Liver (tissue), 8 donors: ENCODE measurements at regions not wholly inside any gene's neighbourhood (a gene's known extent, or its start where the extent isn't known, plus 50 kb on each side); places are given as distances from the start of the nearest gene placed in this dataset.

Experiments
- DNase-seq: peaks from one replicate; pipeline ENCODE4 v3.0.0-alpha.2; 2017; ENCODE audit warnings: low spot score
- H3K27ac ChIP-seq, 2 donors: one replicate each; pipeline ENCODE4 v1.7.0; 2013; ENCODE audit warnings: inconsistent platforms in 2 of 2, low read length in 2 of 2, control low read depth in 1 of 2, low read depth in 1 of 2, mild to moderate bottlenecking in 1 of 2
- H3K27me3 ChIP-seq, 4 donors: one replicate each; pipeline versions ENCODE4 v1.6.1 to v1.7.0; 2013; ENCODE audit warnings: low read length in 3 of 4, inconsistent platforms in 1 of 4, mild to moderate bottlenecking in 1 of 4, moderate library complexity in 1 of 4; ENCODE audit not compliant: control insufficient read depth in 4 of 4, insufficient read depth in 4 of 4
- H3K36me3 ChIP-seq, 4 donors: one replicate each; pipeline versions ENCODE4 v1.6.1 to v1.7.0; 2013; ENCODE audit warnings: low read length in 3 of 4, mild to moderate bottlenecking in 3 of 4, low read depth in 1 of 4, moderate library complexity in 1 of 4; ENCODE audit not compliant: control insufficient read depth in 4 of 4, insufficient read depth in 3 of 4
- H3K4me1 ChIP-seq, 4 donors: one replicate each; pipeline versions ENCODE4 v1.6.1 to v1.7.0; 2013; ENCODE audit warnings: low read length in 3 of 4, mild to moderate bottlenecking in 3 of 4, moderate library complexity in 1 of 4; ENCODE audit not compliant: control insufficient read depth in 4 of 4, insufficient read depth in 4 of 4
- H3K4me3 ChIP-seq, 3 donors: one replicate each; pipeline versions ENCODE4 v1.6.1 to v1.7.0; 2013; ENCODE audit warnings: low read length in 3 of 3, control low read depth in 1 of 3, low read depth in 1 of 3, mild to moderate bottlenecking in 1 of 3
- H3K9ac ChIP-seq, 2 donors: one replicate each; pipeline ENCODE4 v1.7.0; 2013; ENCODE audit warnings: low read length in 2 of 2, mild to moderate bottlenecking in 2 of 2, moderate library complexity in 2 of 2, control low read depth in 1 of 2, low read depth in 1 of 2
- H3K9me3 ChIP-seq, 4 donors: one replicate each; pipeline versions ENCODE4 v1.6.1 to v1.7.0; 2013; ENCODE audit warnings: low read length in 3 of 4; ENCODE audit not compliant: control insufficient read depth in 4 of 4
- EGR1 ChIP-seq, 2 donors: IDR thresholded peaks; 2 replicates each; pipeline ENCODE4 v1.6.1; 2016 to 2018; ENCODE audit warnings: antibody characterized with exemption in 2 of 2, low read depth in 2 of 2
- FOXA1 ChIP-seq: IDR thresholded peaks from 2 replicates; pipeline ENCODE4 v1.6.1; 2016; ENCODE audit warnings: antibody characterized with exemption
- FOXA2 ChIP-seq: IDR thresholded peaks from 2 replicates; pipeline ENCODE4 v1.6.1; 2016; ENCODE audit warnings: antibody characterized with exemption
- GABPA ChIP-seq, 2 donors: IDR thresholded peaks in 1 of 2; conservative IDR thresholded peaks in 1 of 2; 2 replicates each; pipeline ENCODE4 v1.6.1; 2016; ENCODE audit warnings: antibody characterized with exemption in 2 of 2, mild to moderate bottlenecking in 1 of 2, moderate library complexity in 1 of 2
- JUND ChIP-seq, 2 donors: IDR thresholded peaks; 2 replicates each; pipeline ENCODE4 v1.6.1; 2016; ENCODE audit warnings: antibody characterized with exemption in 2 of 2
- MAX ChIP-seq: IDR thresholded peaks from 2 replicates; pipeline ENCODE4 v1.6.1; 2016; ENCODE audit warnings: antibody characterized with exemption
- RAD21 ChIP-seq, 2 donors: IDR thresholded peaks; 2 replicates each; pipeline ENCODE4 v1.6.1; 2016; ENCODE audit warnings: antibody characterized with exemption in 2 of 2, mild to moderate bottlenecking in 2 of 2
- REST ChIP-seq: IDR thresholded peaks from 2 replicates; pipeline ENCODE4 v1.6.1; 2016; ENCODE audit warnings: antibody characterized with exemption, mild to moderate bottlenecking
- RXRA ChIP-seq, 2 donors: IDR thresholded peaks; 2 replicates each; pipeline ENCODE4 v1.6.1; 2017 to 2018; ENCODE audit warnings: antibody characterized with exemption in 2 of 2, mild to moderate bottlenecking in 1 of 2
- TAF1 ChIP-seq: conservative IDR thresholded peaks from 2 replicates; pipeline ENCODE4 v1.6.1; 2016; ENCODE audit warnings: antibody characterized with exemption, mild to moderate bottlenecking
- YY1 ChIP-seq: IDR thresholded peaks from 2 replicates; pipeline ENCODE4 v1.6.1; 2016; ENCODE audit warnings: antibody characterized with exemption, mild to moderate bottlenecking
- ZBTB33 ChIP-seq: IDR thresholded peaks from 2 replicates; pipeline ENCODE4 v1.6.1; 2016; ENCODE audit warnings: antibody characterized with exemption
- WGBS: extraction: QIAGEN DNeasy Blood & Tissue Kit; methylation state at CpG from one replicate; pipeline ENCODE4 v1.1.7; 2013; 5-methylcytosine and 5-hydroxymethylcytosine counted together
- TF ChIP-seq, protein P1 (sequence below): fragments of 150-350 bp; IDR thresholded peaks from 2 replicates; pipeline ENCODE4 v1.5.1; 2017; ENCODE audit warnings: improper control_type of control experiment, low read depth, low read length; ENCODE audit not compliant: missing input control
- donor health status: healthy.
- donor health status: healthy.
- donor health status: healthy.
- donor health status: healthy.
- donor health status: healthy.

- TF ChIP-seq ZBTB33 (no peak), YY1 (no peak), MAX (no peak), FOXA1 (no peak), TAF1 (no peak)
Measured at GRCh38 chr15:95932676-95933075, 397.8 kb upstream of the NR2F2 start (continued).

DNA sequence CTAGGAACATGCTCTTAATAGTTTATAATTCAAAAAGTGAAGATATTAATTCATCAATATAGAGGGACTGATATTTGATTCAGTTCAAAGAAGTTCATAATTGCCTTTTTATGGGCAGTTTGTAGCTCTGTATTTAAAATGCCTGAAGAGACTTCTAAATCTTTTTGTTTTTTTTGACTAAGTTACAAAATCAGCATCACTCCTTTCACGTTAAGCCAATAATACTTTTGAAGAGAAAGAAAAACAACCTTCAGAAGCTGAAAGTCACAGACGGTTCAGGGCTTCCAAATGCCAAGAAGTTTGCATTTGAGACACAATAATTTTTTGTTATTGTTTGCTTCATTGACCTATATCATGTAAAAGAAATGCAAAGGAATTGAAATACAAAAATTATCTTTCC, 394.6 kb upstream of the NR2F2 start:
- H3K9me3 ChIP-seq = no peaks in the 10 kb centered on the region
- H3K4me1 ChIP-seq = peaks cover 0 to 1% (median 0%) of the 10 kb centered on the region in 4 donors
- no peak overlapping the region for H3K9ac ChIP-seq
- WGBS = 88% methylated on average over 2 of the region's 2 CpGs
- TF ChIP-seq, protein P1, sequence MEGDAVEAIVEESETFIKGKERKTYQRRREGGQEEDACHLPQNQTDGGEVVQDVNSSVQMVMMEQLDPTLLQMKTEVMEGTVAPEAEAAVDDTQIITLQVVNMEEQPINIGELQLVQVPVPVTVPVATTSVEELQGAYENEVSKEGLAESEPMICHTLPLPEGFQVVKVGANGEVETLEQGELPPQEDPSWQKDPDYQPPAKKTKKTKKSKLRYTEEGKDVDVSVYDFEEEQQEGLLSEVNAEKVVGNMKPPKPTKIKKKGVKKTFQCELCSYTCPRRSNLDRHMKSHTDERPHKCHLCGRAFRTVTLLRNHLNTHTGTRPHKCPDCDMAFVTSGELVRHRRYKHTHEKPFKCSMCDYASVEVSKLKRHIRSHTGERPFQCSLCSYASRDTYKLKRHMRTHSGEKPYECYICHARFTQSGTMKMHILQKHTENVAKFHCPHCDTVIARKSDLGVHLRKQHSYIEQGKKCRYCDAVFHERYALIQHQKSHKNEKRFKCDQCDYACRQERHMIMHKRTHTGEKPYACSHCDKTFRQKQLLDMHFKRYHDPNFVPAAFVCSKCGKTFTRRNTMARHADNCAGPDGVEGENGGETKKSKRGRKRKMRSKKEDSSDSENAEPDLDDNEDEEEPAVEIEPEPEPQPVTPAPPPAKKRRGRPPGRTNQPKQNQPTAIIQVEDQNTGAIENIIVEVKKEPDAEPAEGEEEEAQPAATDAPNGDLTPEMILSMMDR = no peak
- TF ChIP-seq REST = no peak
- no peak for TF ChIP-seq JUND (IDR thresholded peaks at IDR 0.05)
- TF ChIP-seq GABPA (IDR thresholded peaks at IDR 0.05 in 1 of 2, conservative IDR thresholded peaks at IDR 0.05 in 1 of 2) = no peak
- TF ChIP-seq EGR1 (IDR thresholded peaks at IDR 0.05; ENCODE audit: low read depth in 2 of 2) = no peak
- TF ChIP-seq MAX = no peak
- no peak for TF ChIP-seq RXRA (IDR thresholded peaks at IDR 0.05)
- no peak for TF ChIP-seq FOXA2
- no peaks in the 10 kb centered on the region for H3K27me3 ChIP-seq
- H3K4me3 ChIP-seq = no peak overlapping the region
- no peak for DNase-seq
- H3K27ac ChIP-seq = no peak overlapping the region
- no peaks in the 10 kb centered on the region for H3K36me3 ChIP-seq

DNA sequence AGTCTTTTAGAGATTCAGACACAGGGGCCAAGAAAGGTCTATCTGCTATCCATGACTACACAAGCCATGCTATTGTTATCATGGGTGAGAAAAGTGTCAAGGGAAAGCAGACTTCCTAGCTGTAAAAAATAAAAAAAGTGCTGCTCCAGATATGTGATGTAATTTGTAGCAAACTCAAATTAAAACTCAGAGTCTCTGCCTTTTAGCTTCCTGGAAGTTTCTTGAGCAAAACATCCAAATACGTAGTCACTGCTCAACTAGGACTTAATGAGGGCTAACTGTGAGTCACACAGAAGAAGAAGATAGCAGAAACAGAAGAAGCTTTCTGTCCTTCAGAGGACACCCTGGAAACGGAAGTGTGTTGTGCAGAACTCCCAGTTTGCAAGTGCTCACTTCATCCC, 393.4 kb upstream of the NR2F2 start:
- WGBS = 72% methylated on average over 2 of the region's 2 CpGs
- Histone ChIP-seq H3K4me3 (no peak overlapping the region), H3K9me3 (no peaks in the 10 kb centered on the region), H3K27me3 (no peaks in the 10 kb centered on the region), H3K27ac (no peak overlapping the region), H3K9ac (no peak overlapping the region), H3K36me3 (no peaks in the 10 kb centered on the region), H3K4me1 (peaks cover 0 to 1% (median 0%) of the 10 kb centered on the region in 4 donors)
- DNase-seq = no peak
- TF ChIP-seq GABPA (IDR thresholded peaks at IDR 0.05 in 1 of 2, conservative IDR thresholded peaks at IDR 0.05 in 1 of 2) (no peak), JUND (IDR thresholded peaks at IDR 0.05) (no peak), RAD21 (IDR thresholded peaks at IDR 0.05) (peak in 1 of 2 donors; percentile 28)
